Gastroesophageal sphincter (tissue), 4 donors: ENCODE measurements at regions not wholly inside any gene's neighbourhood (a gene's known extent, or its start where the extent isn't known, plus 50 kb on each side); places are given as distances from the start of the nearest gene placed in this dataset.

Experiments used
- ATAC-seq: fragments of 150-250 bp; one replicate; pipeline ENCODE4 v1.9.1; 2016; ENCODE audit warnings: mild to moderate bottlenecking, moderate library complexity
- H3K27ac ChIP-seq, 4 donors: fragments of 200-600 bp; sonication (generic) in 3 of 4; 1 replicate in 3 of 4; 2 replicates in 1 of 4; pipeline ENCODE4 v1.5.1; 2016 to 2019
- H3K27me3 ChIP-seq: fragments of 200-600 bp; sonication (generic); one replicate; pipeline ENCODE4 v1.5.1; 2019
- H3K36me3 ChIP-seq, 2 donors: fragments of 200-600 bp; sonication (generic); one replicate each; pipeline ENCODE4 v1.5.1; 2019; ENCODE audit warnings: control low read depth in 1 of 2
- H3K4me1 ChIP-seq, 3 donors: fragments of 200-600 bp; sonication (generic); 1 replicate in 2 of 3; 2 replicates in 1 of 3; pipeline ENCODE4 v1.5.1; 2016 to 2019; ENCODE audit warnings: control low read depth in 2 of 3
- H3K4me3 ChIP-seq, 2 donors: fragments of 200-600 bp; sonication (generic); one replicate each; pipeline ENCODE4 v1.5.1; 2019; ENCODE audit warnings: mild to moderate bottlenecking in 1 of 2, moderate library complexity in 1 of 2
- H3K9me3 ChIP-seq, 3 donors: fragments of 200-600 bp; sonication (generic); one replicate each; pipeline ENCODE4 v1.5.1; 2017 to 2019; ENCODE audit warnings: control low read depth in 2 of 3
- CTCF ChIP-seq, 4 experiments: fragments of 200-600 bp in 2 of 4; fragments of 450-650 bp in 2 of 4; sonication (generic) in 1 of 4; IDR thresholded peaks; one replicate each; pipeline ENCODE4 v1.5.1; 2017 to 2019; ENCODE audit warnings: antibody characterized with exemption in 4 of 4, mild to moderate bottlenecking in 2 of 4, moderate library complexity in 2 of 4
- EP300 ChIP-seq: sonication (generic); formaldehyde crosslinking; IDR thresholded peaks from one replicate; pipeline ENCODE4 v1.6.1; 2017; ENCODE audit warnings: antibody characterized with exemption, mild to moderate bottlenecking
- POLR2A ChIP-seq, 2 donors: fragments of 450-650 bp; IDR thresholded peaks; one replicate each; pipeline ENCODE4 v1.6.1; 2017; ENCODE audit warnings: antibody characterized with exemption in 2 of 2, mild to moderate bottlenecking in 2 of 2, moderate library complexity in 1 of 2
- POLR2AphosphoS5 ChIP-seq: sonication (generic); formaldehyde crosslinking; IDR thresholded peaks from one replicate; pipeline ENCODE4 v1.6.1; 2017; ENCODE audit warnings: antibody characterized with exemption
- WGBS, 2 donors: methylation state at CpG; one replicate each; pipeline ENCODE4 v1.1.5; 2018; ENCODE audit warnings: low coverage in 1 of 2; 5-methylcytosine and 5-hydroxymethylcytosine counted together

GRCh38 chr5:163692091-163692490 is 186.7 kb downstream of the MAT2B start:
- WGBS, 2 donors: 76 to 84% methylated on average over 2 of the region's 2 CpGs
- ATAC-seq: no peak
- TF ChIP-seq POLR2AphosphoS5: no peak
- TF ChIP-seq POLR2A (IDR thresholded peaks at IDR 0.05): no peak
- no peak for TF ChIP-seq CTCF (IDR thresholded peaks at IDR 0.05)
- TF ChIP-seq EP300: no peak

GRCh38 chr5:163695830-163696578 is 190.6 kb downstream of the MAT2B start:
- TF ChIP-seq POLR2A (IDR thresholded peaks at IDR 0.05) (no peak), CTCF (IDR thresholded peaks at IDR 0.05) (peak in 3 of 4 experiments; percentile 9 to 32 (median 12))
- no peaks in the 10 kb centered on the region for H3K27me3 ChIP-seq
- 20 to 26% methylated on average over 7 to 10 of the region's 10 CpGs for WGBS, 2 donors
- H3K9me3 ChIP-seq: no peaks in the 10 kb centered on the region
- H3K27ac ChIP-seq: no peak overlapping the region
- no peak overlapping the region for H3K4me3 ChIP-seq
- no peaks in the 10 kb centered on the region for H3K36me3 ChIP-seq
- no peaks in the 10 kb centered on the region for H3K4me1 ChIP-seq
- ATAC-seq: no peak

More at GRCh38 chr5:163692091-163692490, 186.7 kb downstream of the MAT2B start:
- no peak overlapping the region for H3K4me3 ChIP-seq
- H3K9me3 ChIP-seq: no peaks in the 10 kb centered on the region
- H3K27ac ChIP-seq: no peak overlapping the region
- no peaks in the 10 kb centered on the region for H3K4me1 ChIP-seq
- no peaks in the 10 kb centered on the region for H3K27me3 ChIP-seq
- H3K36me3 ChIP-seq: no peaks in the 10 kb centered on the region

GRCh38 chr5:163696579-163696887 is 191.1 kb downstream of the MAT2B start:
- WGBS, 2 donors: 19 to 22% methylated on average over 5 of the region's 5 CpGs
- Histone ChIP-seq H3K9me3 (no peaks in the 10 kb centered on the region), H3K27ac (no peak overlapping the region), H3K4me3 (no peak overlapping the region), H3K36me3 (no peaks in the 10 kb centered on the region), H3K27me3 (no peaks in the 10 kb centered on the region), H3K4me1 (no peaks in the 10 kb centered on the region)
- TF ChIP-seq EP300: no peak
- no peak for TF ChIP-seq POLR2A (IDR thresholded peaks at IDR 0.05)
- TF ChIP-seq CTCF (IDR thresholded peaks at IDR 0.05): no peak
- TF ChIP-seq POLR2AphosphoS5: no peak
- no peak for ATAC-seq

GRCh38 chr5:163706053-163706771 is 200.8 kb downstream of the MAT2B start:
- no peaks in the 10 kb centered on the region for H3K4me1 ChIP-seq
- H3K4me3 ChIP-seq: no peak overlapping the region
- WGBS, 2 donors: 31 to 39% methylated on average over 4 of the region's 4 CpGs
- H3K36me3 ChIP-seq: no peaks in the 10 kb centered on the region
- ATAC-seq: no peak
- H3K9me3 ChIP-seq: no peaks in the 10 kb centered on the region
- no peak overlapping the region for H3K27ac ChIP-seq
- H3K27me3 ChIP-seq: no peaks in the 10 kb centered on the region
- no peak for TF ChIP-seq EP300
- TF ChIP-seq CTCF (IDR thresholded peaks at IDR 0.05): no peak
- TF ChIP-seq POLR2A (IDR thresholded peaks at IDR 0.05): no peak

GRCh38 chr5:163712011-163712410 is 206.6 kb downstream of the MAT2B start:
- Histone ChIP-seq H3K9me3 (no peaks in the 10 kb centered on the region), H3K4me3 (no peak overlapping the region), H3K36me3 (no peaks in the 10 kb centered on the region), H3K4me1 (no peaks in the 10 kb centered on the region), H3K27ac (no peak overlapping the region), H3K27me3 (no peaks in the 10 kb centered on the region)
- TF ChIP-seq EP300 (no peak), CTCF (IDR thresholded peaks at IDR 0.05) (no peak), POLR2AphosphoS5 (no peak), POLR2A (IDR thresholded peaks at IDR 0.05) (no peak)
- no peak for ATAC-seq
